ENCODE measurements at regions not wholly inside any gene's neighbourhood (a gene's known extent, or its start where the extent isn't known, plus 50 kb on each side); places are given as distances from the start of the nearest gene placed in this dataset.

DNA sequence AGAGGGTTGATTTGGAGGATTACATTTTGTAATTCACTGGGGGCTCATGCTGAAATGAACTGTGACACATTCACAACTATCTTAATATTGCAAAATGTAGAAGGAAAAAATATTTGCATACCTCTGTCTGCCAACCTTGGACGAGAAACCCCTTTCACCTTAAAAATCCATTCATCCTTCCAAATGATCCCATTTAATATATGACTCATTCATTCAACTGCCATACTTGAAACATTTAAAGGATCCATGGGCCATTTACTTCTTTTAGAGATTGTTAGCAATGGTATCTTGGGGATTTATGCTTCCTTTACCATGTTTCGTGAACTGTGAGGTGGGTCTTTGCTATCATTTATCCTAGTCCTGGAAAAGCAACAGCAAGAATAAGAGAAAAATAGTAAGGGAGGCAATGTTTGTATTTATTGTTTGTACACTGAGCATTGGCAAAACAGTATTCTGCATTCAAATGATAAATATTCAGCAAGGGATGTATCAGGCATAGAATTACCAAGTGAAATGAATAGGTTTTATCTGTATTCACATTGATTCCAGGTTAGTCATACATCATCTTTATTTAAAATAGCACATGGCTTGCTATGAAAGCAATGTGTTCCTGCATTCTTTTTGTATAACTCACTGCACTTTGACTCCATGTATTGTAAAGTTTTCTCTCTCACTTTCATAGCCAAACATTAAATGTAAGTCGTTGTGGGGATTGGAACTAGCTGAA lies 378.1 kb downstream of the NSUN3 start:
- Mint-ChIP-seq H3K36me3 (ENCODE audit: insufficient read depth, unreplicated experiment) (no peaks in the 10 kb centered on the region), H3K27ac (ENCODE audit: unreplicated experiment) (peak overlapping the region; percentile 85), H3K9me3 (ENCODE audit: low read depth, unreplicated experiment) (peaks cover 3% of the 10 kb centered on the region), H3K27me3 (ENCODE audit: unreplicated experiment) (no peaks in the 10 kb centered on the region), H3K4me3 (ENCODE audit: low read depth, unreplicated experiment) (no peak overlapping the region), H3K4me1 (ENCODE audit: low read depth, unreplicated experiment) (peaks cover 25% of the 10 kb centered on the region)
- CTCF ChIA-PET, result no interaction called here
- intact Hi-C loops (cut with micrococcal nuclease; ENCODE audit: unreplicated experiment), result no loop called here
- TF ChIP-seq, protein P1, sequence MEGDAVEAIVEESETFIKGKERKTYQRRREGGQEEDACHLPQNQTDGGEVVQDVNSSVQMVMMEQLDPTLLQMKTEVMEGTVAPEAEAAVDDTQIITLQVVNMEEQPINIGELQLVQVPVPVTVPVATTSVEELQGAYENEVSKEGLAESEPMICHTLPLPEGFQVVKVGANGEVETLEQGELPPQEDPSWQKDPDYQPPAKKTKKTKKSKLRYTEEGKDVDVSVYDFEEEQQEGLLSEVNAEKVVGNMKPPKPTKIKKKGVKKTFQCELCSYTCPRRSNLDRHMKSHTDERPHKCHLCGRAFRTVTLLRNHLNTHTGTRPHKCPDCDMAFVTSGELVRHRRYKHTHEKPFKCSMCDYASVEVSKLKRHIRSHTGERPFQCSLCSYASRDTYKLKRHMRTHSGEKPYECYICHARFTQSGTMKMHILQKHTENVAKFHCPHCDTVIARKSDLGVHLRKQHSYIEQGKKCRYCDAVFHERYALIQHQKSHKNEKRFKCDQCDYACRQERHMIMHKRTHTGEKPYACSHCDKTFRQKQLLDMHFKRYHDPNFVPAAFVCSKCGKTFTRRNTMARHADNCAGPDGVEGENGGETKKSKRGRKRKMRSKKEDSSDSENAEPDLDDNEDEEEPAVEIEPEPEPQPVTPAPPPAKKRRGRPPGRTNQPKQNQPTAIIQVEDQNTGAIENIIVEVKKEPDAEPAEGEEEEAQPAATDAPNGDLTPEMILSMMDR (IDR thresholded peaks at IDR 0.05; ENCODE audit: unreplicated experiment), result no peak
- no peak for DNase-seq
- BruUV-seq (replicated peaks), result no TSS peak

DNA sequence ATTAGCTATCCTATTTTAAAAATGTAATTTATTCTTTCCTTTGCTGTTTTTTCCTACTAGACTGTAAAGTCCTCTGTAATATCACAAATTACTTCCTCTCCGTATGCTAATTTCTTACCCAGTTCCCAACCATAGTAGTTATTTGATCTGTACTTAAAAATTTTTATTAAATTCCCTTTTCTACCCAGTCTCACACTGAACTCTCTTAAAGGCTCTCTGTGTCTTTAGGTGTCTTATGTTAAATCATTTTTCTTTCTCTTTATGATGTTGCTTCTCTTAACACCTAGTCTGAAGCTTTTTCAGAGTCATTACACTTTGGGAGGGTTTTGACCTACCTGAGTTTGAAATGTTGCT lies 378.6 kb downstream of the NSUN3 start:
- Mint-ChIP-seq H3K9me3 (ENCODE audit: low read depth, unreplicated experiment) (peaks cover 3% of the 10 kb centered on the region), H3K27me3 (ENCODE audit: unreplicated experiment) (no peaks in the 10 kb centered on the region), H3K36me3 (ENCODE audit: insufficient read depth, unreplicated experiment) (no peaks in the 10 kb centered on the region), H3K4me3 (ENCODE audit: low read depth, unreplicated experiment) (no peak overlapping the region), H3K27ac (ENCODE audit: unreplicated experiment) (peak overlapping the region; percentile 85), H3K4me1 (ENCODE audit: low read depth, unreplicated experiment) (peaks cover 25% of the 10 kb centered on the region)
- DNase-seq, result no peak
- TF ChIP-seq, protein P1 (IDR thresholded peaks at IDR 0.05; ENCODE audit: unreplicated experiment), result no peak
- CTCF ChIA-PET, result no interaction called here
- intact Hi-C loops (cut with micrococcal nuclease; ENCODE audit: unreplicated experiment), result no loop called here
- BruUV-seq (replicated peaks), result no TSS peak

GRCh38 chr3:94453864-94454263 lies 391.0 kb downstream of the NSUN3 start:
- H3K9me3 Mint-ChIP-seq (ENCODE audit: low read depth, unreplicated experiment), result no peaks in the 10 kb centered on the region
- CTCF ChIA-PET, result no interaction called here
- DNase-seq, result no peak
- no peaks in the 10 kb centered on the region for H3K36me3 Mint-ChIP-seq (ENCODE audit: insufficient read depth, unreplicated experiment)
- H3K4me3 Mint-ChIP-seq (ENCODE audit: low read depth, unreplicated experiment), result no peak overlapping the region
- no peaks in the 10 kb centered on the region for H3K27me3 Mint-ChIP-seq (ENCODE audit: unreplicated experiment)
- no TSS peak for BruUV-seq (replicated peaks)
- TF ChIP-seq, protein P1 (IDR thresholded peaks at IDR 0.05; ENCODE audit: unreplicated experiment), result no peak
- H3K27ac Mint-ChIP-seq (ENCODE audit: unreplicated experiment), result no peak overlapping the region
- no peaks in the 10 kb centered on the region for H3K4me1 Mint-ChIP-seq (ENCODE audit: low read depth, unreplicated experiment)
- intact Hi-C loops (cut with micrococcal nuclease; ENCODE audit: unreplicated experiment), result no loop called here

DNA sequence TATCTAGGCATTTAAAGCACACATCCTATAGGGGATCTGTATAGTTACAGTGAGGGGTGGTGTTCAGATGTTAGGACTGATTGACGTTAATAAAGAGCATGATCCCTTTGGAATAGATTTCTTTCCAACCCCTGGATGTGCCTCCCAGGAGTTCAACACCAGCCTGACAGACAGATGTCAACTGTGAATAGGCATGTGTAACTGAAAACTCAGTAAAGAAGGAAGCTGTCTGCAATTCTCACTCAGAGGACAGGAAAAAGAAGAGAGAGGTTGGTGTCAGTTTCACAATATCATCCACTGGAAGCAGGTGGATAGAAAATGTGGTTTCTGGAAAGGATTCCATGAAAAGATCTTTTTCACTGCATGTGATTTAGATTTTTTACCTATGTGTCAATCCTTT lies 396.3 kb downstream of the NSUN3 start:
- no peaks in the 10 kb centered on the region for H3K27me3 Mint-ChIP-seq (ENCODE audit: unreplicated experiment)
- BruUV-seq (replicated peaks), result no TSS peak
- no peak overlapping the region for H3K4me3 Mint-ChIP-seq (ENCODE audit: low read depth, unreplicated experiment)
- no peak overlapping the region for H3K27ac Mint-ChIP-seq (ENCODE audit: unreplicated experiment)
- H3K4me1 Mint-ChIP-seq (ENCODE audit: low read depth, unreplicated experiment), result no peaks in the 10 kb centered on the region
- CTCF ChIA-PET, result no interaction called here
- no peak for DNase-seq
- H3K9me3 Mint-ChIP-seq (ENCODE audit: low read depth, unreplicated experiment), result no peaks in the 10 kb centered on the region
- H3K36me3 Mint-ChIP-seq (ENCODE audit: insufficient read depth, unreplicated experiment), result no peaks in the 10 kb centered on the region
- TF ChIP-seq, protein P1 (IDR thresholded peaks at IDR 0.05; ENCODE audit: unreplicated experiment), result no peak
- intact Hi-C loops (cut with micrococcal nuclease; ENCODE audit: unreplicated experiment), result no loop called here
